ENCODE measurements at regions not wholly inside any gene's neighbourhood (a gene's known extent, or its start where the extent isn't known, plus 50 kb on each side); places are given as distances from the start of the nearest gene placed in this dataset.

DNA sequence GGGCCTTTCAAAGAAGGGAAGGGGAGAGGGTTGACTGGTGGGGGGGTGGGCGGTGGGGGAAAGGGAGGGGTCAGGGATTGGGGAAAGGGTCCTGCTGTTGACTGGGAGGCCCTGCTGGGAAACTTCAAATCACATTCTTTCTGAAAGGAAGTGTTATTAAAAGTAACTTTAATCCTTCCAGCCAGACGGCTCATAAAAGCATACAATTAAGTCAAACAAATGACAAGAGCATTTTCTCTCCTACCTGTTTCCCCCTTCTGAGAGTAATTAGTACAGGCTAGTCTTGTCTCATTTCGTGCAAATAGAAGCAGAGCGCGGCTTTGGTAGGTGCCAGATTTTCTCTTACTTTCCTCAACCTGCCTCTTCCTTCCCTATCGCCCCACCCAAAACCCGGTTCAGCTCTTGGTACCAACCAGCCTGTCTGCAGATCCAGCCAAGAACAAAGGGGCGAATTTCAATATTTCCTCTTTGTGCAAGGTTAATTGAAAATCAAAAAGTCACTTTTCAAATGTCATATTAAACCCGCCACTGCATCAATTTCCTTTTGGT is 2112.6 kb upstream of the PIK3C3 start:
- no peak for DNase-seq (ENCODE audit: low read depth in 1 of 2, low spot score in 1 of 2)

DNA sequence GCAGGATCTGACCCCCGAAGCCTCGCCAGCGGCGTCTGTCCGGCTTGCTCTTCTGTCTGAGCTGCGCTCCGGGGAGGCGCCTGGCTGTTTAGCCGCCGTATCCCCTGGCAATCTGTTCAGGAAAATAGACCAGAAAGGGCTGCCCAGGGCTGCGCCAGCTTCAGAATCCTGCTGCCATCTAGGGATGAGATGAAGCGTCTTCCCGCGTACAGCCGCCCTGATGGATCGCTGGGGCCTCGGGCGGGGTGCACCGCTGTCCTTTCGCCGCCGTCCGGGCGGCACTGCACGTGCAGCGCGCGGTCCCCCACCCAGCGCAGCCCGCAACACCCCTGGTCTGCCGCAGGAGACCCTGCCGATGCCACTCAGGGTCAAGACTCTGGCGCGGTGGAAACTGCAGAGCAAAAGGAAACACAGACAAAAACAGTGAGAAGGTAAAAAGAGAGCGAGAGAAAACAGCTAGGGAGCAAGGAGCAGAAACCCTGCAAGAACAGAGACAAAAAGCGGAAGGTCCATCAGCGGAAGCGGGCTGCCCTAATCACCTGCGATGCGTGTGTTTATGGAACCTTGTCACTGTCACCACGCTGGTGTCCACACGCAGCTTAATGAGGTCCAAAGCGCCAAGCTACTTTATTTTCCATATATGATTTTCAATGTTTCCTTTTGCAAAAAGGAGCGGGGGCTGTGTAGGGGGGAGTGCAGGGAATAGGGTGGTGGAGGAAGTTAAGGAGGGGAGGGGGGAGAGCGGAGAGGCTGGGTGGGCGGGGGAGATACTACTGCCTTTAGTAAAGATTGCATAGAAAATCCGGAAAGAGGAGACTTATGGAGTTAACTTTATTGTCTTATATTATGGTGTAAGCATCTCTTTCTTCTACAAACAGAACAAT is 2113.3 kb upstream of the PIK3C3 start:
- no peak for DNase-seq (ENCODE audit: low read depth in 1 of 2, low spot score in 1 of 2)

DNA sequence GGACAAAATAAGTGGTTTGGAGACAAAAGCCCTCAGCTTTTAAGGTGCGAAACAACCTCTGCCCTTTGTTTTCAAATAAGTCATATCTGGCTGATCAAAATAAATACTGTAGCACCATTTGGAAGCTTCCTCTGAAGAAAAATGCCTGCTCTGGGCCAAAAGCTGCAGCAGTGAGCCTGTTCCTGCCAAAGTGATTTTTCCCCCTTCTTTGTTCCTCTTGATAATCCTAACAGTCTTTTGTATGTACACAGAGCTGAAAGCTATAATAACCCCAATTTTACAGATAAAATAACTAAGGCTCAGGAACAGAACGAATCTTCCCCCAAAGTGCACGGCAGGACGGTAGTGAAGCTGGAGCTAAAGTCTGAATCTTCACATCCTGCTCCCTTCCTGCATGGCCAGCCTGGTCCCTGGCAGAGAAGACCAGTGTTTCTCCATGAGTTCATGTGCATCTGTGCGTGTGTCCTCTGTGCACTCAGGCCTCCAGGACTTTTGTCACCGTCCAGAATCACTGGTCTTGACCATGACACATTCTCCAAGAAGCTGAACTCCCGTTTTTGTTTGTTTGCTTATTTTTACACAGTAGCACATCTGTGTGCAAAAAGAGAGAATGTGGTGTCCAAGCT is 2114.1 kb upstream of the PIK3C3 start:
- DNase-seq (ENCODE audit: low read depth in 1 of 2, low spot score in 1 of 2) = no peak

DNA sequence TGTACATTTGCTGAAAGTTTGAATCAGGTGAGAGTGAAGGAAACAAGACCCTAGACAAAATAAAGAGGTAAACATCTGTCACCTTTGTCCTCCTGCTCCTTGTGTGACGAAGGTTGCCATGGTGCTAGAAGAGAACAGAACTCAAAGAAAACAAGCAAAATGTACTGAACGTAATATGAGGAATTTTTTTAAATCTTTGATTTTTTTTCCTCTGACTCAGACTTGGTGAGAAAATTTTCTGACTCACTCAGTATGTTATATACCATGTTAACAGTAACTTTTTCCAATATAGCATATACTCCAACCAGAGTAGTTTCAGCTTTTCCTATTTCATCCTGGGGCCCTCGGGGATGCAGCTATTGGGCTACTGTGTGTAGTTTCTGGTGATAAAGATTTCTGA is 2114.6 kb upstream of the PIK3C3 start:
- DNase-seq (ENCODE audit: low read depth in 1 of 2, low spot score in 1 of 2) = no peak

DNA sequence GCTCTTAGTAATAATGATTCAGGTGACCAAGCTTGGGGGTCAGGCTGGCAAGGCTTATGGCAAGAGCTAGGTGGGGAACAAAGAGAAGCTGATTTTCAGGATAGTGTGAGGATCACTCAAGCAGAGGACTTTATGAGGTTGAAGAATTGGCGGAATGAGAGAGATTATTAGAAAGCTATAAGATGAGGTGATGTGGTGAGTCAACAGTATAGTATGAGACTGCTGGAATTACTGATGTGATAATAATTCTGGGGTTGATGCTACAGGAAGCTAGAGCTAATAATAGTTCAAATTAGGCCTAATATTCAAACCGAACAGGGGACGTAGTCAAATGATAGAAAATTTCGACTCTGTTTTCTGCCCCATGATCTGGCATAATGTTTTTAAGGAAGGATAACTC is 2115.3 kb upstream of the PIK3C3 start:
- DNase-seq (ENCODE audit: low read depth in 1 of 2, low spot score in 1 of 2) = no peak

DNA sequence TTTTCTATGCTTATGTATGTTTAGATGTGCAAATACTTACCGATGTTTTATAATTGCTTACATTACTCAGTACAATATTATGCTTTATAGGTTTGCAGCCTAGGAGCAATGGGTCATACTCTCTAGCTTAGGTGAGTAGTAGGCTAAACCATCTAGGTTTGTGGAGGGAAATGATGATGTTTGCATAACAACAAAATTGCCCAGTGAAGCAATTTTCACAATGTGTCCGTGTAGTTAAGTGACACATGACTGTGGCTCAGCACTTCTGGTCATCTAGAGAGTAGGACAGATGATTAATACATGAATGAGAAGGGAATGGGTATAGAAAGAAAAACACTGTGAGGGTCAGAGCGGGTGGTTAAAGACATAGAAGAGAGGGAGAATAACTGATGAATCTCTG is 2116.2 kb upstream of the PIK3C3 start:
- no peak for DNase-seq (ENCODE audit: low read depth in 1 of 2, low spot score in 1 of 2)

DNA sequence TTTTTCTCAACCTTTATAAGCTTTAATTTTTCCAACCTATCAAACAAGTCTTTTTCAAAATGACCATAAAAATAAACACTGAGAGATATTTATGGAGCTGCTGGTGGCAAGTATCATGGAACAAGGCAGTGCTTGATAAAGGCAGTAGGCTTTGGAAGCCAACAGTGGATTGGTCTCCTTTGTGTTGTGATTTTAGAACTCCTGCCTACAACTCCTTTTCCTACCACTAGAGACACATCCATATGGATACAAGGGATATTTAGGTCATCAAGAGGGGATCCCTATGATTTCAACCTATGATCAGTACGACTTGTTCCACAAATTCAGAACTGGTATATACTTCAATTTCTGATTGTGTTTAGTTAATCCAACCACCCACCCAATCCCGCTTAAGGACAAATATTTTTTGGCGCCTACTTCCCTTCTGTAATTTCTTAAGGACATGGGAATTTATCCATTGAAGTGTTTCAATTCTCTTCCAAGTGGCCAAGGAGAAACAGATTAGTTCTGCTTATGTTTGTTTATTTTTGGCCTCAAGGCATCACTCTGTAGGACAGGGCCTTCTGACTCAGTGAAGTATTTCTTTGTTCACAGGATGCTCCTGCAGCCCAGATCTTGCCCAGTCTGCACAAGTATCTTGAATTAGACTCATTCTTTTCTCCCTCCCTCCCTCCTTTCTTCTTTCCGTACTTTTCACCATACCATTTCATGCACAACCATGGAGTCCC is 2119.6 kb upstream of the PIK3C3 start:
- no peak for DNase-seq (ENCODE audit: low read depth in 1 of 2, low spot score in 1 of 2)

DNA sequence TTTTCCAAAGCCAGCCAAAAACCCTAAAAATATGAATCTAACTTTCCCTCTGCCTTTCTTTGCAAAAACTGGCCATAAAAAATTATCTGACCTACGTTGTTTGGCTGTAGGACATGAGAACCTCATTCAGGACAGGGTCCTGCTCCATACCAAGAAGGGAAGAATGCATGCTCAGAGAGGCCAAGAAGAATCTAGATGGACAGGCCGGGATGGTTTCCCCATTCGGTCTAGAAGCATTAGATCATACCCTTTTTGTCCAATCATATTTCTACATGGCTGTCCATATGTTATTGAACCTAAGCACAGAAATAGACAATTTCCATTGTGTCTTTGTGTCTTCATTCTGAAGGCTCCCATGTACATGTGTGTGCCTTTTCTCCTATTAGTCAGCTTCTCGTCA is 2120.4 kb upstream of the PIK3C3 start:
- no peak for DNase-seq (ENCODE audit: low read depth in 1 of 2, low spot score in 1 of 2)

DNA sequence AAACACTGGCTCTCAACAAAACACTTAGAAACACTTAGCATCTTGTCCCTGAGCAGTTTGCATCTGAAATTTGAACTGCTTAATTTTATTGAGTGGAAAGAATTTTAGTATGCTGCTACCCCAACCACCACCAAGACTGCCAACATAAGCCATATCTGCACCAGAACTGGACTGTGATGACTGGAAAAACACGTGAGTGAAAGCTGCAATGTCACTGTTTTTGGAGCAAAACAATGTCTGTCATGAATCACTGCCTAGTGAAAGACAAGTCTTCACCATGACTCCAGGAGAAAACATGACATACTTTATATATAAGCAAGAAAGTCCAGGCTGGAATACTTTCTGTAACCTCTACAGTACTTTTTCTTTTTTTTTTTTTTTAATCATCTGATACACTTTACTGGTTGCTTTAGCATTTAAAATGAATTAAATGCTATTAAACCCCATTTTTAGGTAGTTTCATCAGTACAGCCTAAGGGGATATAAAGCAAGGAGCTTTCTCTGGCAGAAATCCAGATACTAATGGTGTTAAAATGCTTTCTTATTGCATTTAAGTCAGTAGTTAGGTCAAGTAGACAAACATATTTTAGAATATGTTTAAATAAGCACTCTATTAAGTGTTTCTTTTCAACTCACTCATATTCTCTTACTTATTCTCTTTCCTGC is 2129.4 kb upstream of the PIK3C3 start:
- DNase-seq (ENCODE audit: low read depth in 1 of 2, low spot score in 1 of 2) = no peak

DNA sequence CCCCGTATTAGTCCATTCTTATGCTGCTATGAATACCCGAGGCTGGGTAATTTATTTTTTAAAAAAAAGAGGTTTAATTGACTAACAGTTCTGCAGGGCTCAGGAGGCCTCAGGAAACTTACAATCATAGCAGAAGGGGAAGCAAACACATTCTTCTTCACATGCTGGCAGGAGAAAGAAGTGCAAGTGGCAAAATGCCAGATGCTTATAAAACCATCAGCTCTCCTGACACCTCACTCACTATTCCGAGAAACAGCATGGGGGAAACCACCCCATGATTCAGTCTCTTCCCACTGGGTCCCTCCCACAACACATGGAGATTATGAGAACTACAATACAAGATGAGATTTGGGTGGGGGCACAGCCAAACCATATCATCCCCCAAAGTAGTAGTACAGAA is 2148.5 kb upstream of the PIK3C3 start:
- no peak for DNase-seq (ENCODE audit: low read depth in 1 of 2, low spot score in 1 of 2)

DNA sequence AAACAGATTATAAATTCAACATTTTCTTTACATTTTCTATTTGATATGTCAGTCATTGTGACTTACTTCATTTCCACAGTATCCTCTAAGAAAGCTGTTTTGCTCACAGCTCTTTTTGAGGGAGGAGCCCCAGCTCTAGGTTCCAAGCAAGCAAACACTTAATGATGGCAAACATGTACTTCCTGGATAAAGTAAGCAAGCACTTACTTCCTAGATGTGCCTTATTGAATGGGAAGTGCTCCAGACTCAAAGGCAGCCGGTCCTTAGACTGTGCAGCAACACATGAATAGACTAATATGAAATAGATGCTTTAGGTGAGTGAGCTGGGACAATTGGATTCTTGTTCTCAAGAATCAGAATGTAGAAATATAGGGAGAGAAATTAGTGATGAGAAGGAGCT is 2149.8 kb upstream of the PIK3C3 start:
- DNase-seq (ENCODE audit: low read depth in 1 of 2, low spot score in 1 of 2) = no peak

DNA sequence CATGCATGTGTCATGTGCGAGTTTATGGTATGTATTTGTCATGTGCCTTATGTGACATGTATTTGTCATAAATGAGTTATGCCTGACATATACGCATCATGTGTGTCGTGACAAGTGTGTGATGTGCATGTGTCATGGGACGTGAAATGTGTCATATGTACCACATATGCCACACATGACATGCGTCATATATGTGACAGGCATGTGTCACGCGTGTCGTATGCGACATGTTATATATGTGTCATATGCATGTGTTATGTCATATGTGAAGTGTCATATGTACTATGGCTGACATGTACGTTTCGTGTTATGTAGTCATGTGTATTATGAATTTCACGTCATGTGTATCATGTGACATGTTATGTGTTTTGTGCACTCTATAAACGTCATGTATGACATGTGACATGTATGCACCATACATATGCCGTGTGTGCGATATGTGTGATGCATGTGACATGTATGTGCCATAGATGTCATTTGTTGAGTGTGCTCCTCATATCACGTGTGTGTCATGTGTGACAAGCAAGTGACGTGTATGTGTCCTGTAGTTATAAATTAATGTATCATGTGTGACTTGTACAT is 2152.3 kb upstream of the PIK3C3 start:
- DNase-seq (ENCODE audit: low read depth in 1 of 2, low spot score in 1 of 2) = no peak

DNA sequence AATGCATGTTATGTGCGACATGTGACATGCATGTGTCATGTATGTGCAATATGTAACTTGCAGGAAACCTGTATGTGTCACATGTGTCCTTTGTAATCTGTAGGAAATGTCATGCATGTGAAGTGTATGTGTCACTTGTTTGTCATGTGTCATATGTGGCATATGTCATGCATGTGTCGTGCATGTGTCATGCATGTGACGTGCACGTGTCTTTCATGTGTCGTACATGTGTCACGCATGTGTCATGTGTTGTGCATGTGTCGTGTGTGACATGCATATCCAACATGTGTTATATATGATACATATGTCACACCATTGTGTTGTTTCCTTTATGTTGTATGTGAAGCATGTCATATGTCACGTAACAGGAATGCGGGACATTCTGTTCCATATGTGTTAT is 2153.2 kb upstream of the PIK3C3 start:
- no peak for DNase-seq (ENCODE audit: low read depth in 1 of 2, low spot score in 1 of 2)

DNA sequence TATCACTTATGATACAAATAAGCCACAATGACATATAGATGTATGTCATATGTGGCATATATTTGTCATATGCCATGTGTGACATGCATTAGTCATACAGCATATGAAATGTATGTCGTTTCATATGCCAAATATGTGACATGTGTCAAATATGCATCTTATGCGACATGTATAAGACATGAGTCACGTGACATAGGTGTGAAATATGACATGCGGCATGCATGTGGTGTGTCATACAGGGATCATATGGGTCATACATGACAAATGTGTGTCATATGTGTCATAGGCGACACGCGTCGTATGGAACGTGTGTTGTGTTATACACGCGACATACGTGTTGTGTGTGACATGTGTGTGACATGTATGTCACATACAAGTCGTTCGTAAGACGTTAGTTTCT is 2154.0 kb upstream of the PIK3C3 start:
- DNase-seq (ENCODE audit: low read depth in 1 of 2, low spot score in 1 of 2) = no peak

DNA sequence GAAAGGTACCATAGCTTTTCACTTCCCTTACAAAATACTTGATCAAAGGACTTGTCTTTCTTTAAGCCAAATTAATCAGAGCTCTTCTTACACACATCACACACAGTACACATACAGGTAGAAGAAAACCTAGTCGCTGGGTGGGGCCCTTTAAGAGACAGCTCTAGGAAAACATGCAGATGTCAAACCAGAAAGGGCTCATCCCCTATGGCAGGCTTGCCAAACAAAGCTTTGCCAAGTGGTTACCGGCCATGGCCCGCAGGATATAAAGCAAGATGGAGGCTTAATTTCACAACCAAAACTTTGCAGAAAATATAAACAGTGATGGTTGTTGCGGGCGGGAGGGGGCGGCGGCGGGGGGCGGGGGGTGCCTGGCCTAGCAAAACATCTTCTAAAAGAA is 2156.0 kb upstream of the PIK3C3 start:
- no peak for DNase-seq (ENCODE audit: low read depth in 1 of 2, low spot score in 1 of 2)

DNA sequence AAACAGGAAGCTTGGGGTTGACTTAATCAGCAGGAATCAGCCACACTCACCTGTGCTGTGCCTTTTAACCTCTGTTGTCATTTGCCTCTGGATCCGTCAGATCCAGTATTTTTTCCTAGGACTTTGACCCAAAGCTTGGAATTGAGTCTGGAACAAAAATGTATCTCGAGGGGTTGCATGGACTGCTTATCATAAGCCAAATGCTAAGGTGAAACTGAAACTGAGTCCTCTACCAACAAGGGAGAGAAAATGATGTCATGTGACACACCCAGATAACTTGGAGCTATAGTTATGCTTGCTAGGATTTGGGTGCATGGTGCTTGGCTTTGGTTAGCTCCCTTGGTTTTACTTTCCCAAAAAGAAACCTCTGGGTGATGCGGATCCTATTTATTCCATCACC is 2158.6 kb upstream of the PIK3C3 start:
- no peak for DNase-seq (ENCODE audit: low read depth in 1 of 2, low spot score in 1 of 2)

DNA sequence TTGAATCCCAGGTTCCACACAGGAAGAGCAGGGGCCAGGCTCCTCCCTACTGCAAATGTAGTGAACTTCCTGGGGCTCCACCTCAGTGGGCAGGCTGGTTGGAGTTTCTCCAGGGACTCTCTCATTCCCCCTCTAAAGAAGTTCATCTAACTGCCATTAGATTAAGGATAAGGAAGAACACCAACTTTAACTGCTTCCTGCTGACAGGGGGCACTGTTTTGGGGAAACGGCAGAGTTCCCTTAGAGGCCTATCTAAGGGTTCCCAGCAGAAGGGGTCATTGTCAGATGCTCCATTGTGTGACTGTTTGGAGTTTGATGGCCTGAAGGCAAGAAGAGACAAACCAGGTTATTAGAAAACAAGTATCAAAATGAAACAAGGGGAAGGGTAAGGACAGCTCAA is 2159.7 kb upstream of the PIK3C3 start:
- DNase-seq (ENCODE audit: low read depth in 1 of 2, low spot score in 1 of 2) = no peak

DNA sequence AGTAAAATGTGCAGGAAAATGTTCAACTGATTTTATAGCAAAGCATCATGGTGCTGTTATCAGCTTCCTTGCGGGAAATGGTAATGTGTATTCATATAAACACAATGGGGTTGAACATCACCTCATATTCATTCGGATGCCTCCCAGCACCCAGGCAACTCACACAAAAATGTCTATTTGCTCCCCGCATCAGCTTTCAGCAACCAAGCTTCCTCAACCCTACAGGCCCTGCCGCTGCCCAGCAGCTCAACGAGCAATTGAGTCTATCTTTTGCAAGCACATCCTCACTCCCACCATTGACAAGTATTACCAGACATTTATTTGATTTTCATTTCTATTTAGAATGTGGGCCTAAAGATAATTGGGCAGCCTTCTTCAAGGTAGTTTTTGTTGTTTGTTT is 2161.4 kb upstream of the PIK3C3 start:
- no peak for DNase-seq (ENCODE audit: low read depth in 1 of 2, low spot score in 1 of 2)

DNA sequence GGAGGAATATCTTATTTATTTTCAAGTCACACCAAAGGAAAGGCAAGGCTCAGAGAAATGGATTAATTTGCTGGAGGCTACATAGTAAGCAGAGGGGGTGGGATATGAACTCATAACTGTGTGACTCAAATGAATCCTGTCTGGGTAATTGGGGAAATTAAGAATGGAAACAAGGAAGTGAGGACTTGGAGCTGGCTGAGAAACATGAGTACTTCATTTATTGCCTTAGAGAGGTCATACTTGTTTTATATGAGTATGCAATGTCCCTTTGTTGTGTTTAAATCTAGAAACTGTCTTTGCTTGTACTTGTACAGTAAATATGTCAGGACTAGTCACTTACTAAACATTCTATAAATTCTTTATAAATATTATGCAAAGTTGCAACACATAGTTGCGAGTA is 2166.7 kb upstream of the PIK3C3 start:
- no peak for DNase-seq (ENCODE audit: low read depth in 1 of 2, low spot score in 1 of 2)

DNA sequence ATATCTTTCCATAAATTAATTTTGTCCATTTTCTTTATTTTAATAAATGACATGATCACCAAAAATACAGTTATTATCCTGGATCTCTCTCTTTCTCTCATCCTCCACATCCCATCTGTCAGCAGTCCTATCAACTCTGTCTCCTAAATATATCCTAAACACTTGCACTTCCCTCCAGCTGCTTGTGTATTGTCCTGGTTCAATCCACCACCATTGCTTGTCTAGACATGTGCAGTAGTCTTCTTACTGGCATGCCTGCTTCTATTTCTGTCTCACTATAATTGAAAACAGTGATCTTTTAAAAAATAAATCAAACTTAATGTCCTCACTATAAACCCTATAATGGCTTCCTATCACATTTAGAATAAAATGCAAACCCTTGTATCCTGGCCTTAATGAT is 2168.6 kb upstream of the PIK3C3 start:
- DNase-seq (ENCODE audit: low read depth in 1 of 2, low spot score in 1 of 2) = no peak

DNA sequence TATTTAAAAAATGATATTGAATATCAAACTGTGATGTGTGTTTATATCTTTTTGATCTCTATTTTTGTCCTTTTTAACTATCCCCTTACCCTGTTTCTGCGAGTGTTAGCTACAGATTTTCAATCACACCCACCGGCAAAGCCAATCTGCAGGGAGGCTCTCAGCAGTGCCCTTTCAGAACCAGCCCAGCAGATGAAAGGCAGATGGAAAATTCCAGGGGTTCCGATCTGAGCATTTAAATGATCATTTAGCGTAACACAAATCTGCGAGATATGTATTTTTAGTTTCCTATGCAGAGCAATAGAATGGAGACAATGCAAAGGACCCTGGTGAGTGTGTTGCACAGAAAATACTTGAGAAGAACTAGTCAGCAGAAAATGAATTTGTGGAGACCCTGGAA is 2170.5 kb upstream of the PIK3C3 start:
- DNase-seq (ENCODE audit: low read depth in 1 of 2, low spot score in 1 of 2) = no peak

Data from stimulated activated CD4-positive, alpha-beta T cell treated with anti-CD3 and anti-CD28 coated beads, Interleukin-15, amount 100 ng/mL, for 1 hour (primary cell).